PC-3 (cell line): ENCODE measurements at regions not wholly inside any gene's neighbourhood (a gene's known extent, or its start where the extent isn't known, plus 50 kb on each side); places are given as distances from the start of the nearest gene placed in this dataset.

ENCODE experiments used
- CTCF ChIP-seq: fragments of 300-600 bp; sonication (generic); conservative IDR thresholded peaks from 2 replicates; pipeline ENCODE4 v1.5.1; 2017; ENCODE audit warnings: antibody characterized with exemption, low read depth, mild to moderate bottlenecking, low read length
- EZH2 ChIP-seq: fragments of 300-600 bp; sonication (generic); IDR thresholded peaks from one replicate; pipeline ENCODE4 v1.6.1; 2017; ENCODE audit warnings: antibody characterized with exemption, mild to moderate bottlenecking, low read length; ENCODE audit not compliant: unreplicated experiment
- EZH2phosphoT487 ChIP-seq: fragments of 300-600 bp; sonication (generic); IDR thresholded peaks from 2 replicates; pipeline ENCODE4 v1.6.1; 2018; ENCODE audit warnings: mild to moderate bottlenecking, antibody characterized with exemption, low read length, borderline replicate concordance

DNA sequence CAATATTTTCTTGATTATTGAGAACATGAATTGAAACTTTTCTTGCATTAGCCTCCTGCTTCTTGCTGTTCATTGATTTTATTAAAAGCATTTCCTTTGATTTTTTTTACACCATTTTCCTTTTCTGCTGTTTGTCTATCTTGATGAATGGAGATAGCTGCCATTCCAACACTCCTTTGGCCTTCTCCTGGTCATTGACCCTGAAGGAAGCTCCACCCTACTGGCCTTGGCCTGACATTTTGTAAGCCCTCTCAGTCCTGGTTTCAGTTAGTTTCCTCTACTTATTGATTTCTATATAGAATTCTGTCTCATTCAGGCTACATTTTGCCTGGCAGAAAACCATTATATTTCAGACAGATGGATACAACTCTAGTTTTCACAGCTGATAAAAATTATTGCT lies 115.1 kb upstream of the DMRTA1 start:
- TF ChIP-seq EZH2 (no peak), CTCF (no peak), EZH2phosphoT487 (no peak)
